ENCODE measurements at regions not wholly inside any gene's neighbourhood (a gene's known extent, or its start where the extent isn't known, plus 50 kb on each side); places are given as distances from the start of the nearest gene placed in this dataset.

DNA sequence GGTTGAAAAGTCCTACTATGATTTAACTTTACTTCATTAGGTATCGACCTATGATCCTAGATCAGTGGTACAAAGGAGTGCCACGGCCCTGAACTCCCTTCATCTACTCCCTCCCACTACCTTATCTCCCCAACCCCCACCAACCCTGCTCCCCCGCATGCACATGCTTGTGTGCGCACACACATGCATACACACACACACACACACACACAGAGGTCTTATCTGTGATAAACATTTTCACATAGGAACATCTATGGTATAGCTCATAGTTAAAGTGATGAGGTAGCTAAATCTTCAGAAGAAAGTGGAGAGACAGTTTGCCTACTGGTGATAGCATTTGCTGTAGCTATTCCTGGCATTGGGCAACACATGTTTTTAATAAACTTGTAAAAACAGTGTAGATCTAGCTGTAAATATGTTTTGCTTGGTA lies 471.3 kb downstream of the ZEB2 start:
- TF ChIP-seq, protein P1, sequence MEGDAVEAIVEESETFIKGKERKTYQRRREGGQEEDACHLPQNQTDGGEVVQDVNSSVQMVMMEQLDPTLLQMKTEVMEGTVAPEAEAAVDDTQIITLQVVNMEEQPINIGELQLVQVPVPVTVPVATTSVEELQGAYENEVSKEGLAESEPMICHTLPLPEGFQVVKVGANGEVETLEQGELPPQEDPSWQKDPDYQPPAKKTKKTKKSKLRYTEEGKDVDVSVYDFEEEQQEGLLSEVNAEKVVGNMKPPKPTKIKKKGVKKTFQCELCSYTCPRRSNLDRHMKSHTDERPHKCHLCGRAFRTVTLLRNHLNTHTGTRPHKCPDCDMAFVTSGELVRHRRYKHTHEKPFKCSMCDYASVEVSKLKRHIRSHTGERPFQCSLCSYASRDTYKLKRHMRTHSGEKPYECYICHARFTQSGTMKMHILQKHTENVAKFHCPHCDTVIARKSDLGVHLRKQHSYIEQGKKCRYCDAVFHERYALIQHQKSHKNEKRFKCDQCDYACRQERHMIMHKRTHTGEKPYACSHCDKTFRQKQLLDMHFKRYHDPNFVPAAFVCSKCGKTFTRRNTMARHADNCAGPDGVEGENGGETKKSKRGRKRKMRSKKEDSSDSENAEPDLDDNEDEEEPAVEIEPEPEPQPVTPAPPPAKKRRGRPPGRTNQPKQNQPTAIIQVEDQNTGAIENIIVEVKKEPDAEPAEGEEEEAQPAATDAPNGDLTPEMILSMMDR (conservative IDR thresholded peaks at IDR 0.05) = no peak
- no peak for TF ChIP-seq ZFX (IDR thresholded peaks at IDR 0.05)
- H3K27ac ChIP-seq = no peak overlapping the region

DNA sequence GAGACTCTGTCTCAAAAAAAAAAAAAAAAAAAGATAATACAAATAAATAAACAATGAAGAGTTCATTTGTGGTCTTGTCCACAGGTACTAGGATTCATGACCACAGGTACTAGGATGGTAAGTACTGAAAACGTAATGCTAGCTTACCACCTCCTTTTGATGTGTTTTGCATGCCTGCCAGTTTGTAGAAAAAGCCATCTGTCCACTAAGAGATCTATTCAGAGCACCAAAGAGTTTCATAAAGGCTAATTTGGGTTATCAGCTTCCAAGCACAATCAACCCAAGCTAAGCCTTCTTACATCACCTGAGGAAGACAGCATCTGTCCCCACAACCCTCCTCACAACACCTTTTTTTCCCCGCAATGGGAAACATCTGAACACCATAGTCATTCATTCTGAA lies 477.2 kb downstream of the ZEB2 start:
- no peak overlapping the region for H3K27ac ChIP-seq
- no peak for TF ChIP-seq ZFX (IDR thresholded peaks at IDR 0.05)
- TF ChIP-seq, protein P1 (conservative IDR thresholded peaks at IDR 0.05) = no peak

DNA sequence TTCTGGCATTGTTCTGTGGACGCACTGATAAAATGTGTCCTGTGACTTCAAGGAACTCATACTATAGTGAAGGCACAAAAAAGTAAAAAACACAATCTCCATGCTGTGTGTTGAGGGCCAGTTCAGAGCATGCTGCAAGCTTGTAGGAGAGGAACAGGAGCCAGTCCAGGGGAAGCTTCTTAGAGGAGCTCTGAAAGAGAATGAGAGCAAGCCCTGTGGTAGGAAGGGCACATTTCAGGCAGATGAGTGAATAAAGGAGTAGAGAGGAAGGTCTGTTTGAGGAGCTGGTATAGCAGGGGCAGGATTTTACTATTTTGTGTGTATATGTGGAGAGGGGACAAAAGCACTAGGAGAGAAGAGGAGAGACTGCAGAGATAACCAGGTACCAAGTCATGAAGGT lies 478.3 kb downstream of the ZEB2 start:
- TF ChIP-seq, protein P1 (conservative IDR thresholded peaks at IDR 0.05) = no peak
- no peak for TF ChIP-seq ZFX (IDR thresholded peaks at IDR 0.05)
- no peak overlapping the region for H3K27ac ChIP-seq

DNA sequence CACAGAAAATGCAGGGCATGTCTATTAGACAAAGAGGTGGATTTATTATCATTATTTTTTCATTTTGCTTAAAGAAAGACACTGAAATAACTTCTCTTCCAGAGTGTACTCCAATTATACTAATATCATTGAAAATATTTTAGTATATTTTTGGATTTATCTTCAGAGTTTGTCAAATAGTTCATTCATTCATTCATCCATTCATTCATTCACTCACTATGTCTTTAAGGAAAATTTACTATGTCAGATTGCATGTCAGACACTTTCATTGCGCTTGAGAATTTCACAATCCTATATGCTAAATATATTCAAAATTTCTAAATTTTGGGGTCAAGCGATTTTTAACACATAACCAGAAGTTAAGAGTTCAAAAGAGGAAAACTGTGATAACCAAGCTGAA lies 479.1 kb downstream of the ZEB2 start:
- no peak overlapping the region for H3K27ac ChIP-seq
- no peak for TF ChIP-seq ZFX (IDR thresholded peaks at IDR 0.05)
- TF ChIP-seq, protein P1 (conservative IDR thresholded peaks at IDR 0.05) = no peak

DNA sequence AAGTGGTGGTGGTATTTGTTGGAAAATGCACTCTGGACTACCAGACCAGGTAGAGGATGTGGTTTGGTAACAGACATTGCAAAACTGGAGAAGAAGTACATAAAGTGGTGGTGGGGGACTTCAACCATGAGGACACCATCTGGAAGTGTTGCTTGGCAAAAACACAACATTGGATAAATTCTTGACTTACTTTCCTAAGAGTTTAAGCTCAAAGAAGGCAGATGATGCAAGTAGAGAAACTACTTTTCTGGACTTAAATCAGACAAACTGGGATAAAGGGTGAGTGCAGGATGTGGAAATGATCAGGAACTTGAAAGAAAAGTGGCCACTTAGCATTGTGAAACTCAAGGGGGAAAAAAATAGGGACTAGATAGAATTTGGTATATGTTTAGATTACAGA lies 487.4 kb downstream of the ZEB2 start:
- H3K27ac ChIP-seq = no peak overlapping the region
- no peak for TF ChIP-seq ZFX (IDR thresholded peaks at IDR 0.05)
- TF ChIP-seq, protein P1 (conservative IDR thresholded peaks at IDR 0.05) = no peak

DNA sequence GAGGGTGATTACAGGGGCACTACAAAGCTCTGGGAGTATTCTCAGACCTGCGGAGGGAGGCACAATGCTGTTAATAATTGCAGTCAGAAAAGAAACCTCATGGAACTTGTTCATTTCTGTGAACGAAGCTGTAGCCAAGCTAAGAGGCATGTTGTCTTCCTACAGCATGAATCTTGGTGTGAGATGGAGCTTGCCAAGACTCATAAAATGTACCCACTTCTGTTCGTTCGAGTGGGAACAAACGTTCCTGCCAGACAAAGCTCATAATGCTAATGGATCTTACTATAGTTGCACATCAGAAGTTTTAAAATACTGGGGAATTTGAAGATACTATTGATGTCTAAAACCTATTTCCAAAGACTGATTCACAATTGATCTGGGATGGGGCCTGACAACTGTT lies 489.1 kb downstream of the ZEB2 start:
- no peak overlapping the region for H3K27ac ChIP-seq
- no peak for TF ChIP-seq ZFX (IDR thresholded peaks at IDR 0.05)
- TF ChIP-seq, protein P1 (conservative IDR thresholded peaks at IDR 0.05) = no peak

DNA sequence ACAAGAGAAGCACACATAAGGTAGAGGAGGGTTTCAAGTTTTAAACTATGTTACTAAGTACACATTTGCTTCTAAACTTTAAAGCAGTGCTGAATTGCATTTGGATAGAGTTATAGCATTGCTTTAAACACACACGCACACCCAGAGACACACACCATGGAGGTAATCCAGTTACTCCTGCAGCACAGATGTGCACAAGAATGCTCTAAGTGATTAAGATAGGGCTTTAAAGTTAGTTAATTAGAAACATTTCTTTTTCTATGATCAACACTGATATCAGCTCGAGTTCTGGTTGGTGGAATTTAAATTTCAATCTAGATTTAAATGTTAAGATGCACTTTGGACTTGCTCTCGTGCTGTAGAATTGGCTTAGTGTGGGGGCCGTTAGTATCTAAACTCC lies 492.3 kb downstream of the ZEB2 start:
- TF ChIP-seq ZFX (IDR thresholded peaks at IDR 0.05) = no peak
- TF ChIP-seq, protein P1 (conservative IDR thresholded peaks at IDR 0.05) = no peak
- H3K27ac ChIP-seq = no peak overlapping the region

Measured in C4-2B (cell line).